GM18909 (cell line): ENCODE measurements at regions not wholly inside any gene's neighbourhood (a gene's known extent, or its start where the extent isn't known, plus 50 kb on each side); places are given as distances from the start of the nearest gene placed in this dataset.
"Not testable (repeated sequence)": the region's sequence is repeated elsewhere in the genome, so short reads cannot be mapped to it uniquely, and the experiment has no call there.

Source experiments
- ATAC-seq: cut with Tn5 transposase; IDR thresholded peaks from one replicate; pipeline ENCODE4 v1.9.1; 2021; ENCODE audit warnings: mild to moderate bottlenecking; ENCODE audit not compliant: unreplicated experiment, poor library complexity

DNA sequence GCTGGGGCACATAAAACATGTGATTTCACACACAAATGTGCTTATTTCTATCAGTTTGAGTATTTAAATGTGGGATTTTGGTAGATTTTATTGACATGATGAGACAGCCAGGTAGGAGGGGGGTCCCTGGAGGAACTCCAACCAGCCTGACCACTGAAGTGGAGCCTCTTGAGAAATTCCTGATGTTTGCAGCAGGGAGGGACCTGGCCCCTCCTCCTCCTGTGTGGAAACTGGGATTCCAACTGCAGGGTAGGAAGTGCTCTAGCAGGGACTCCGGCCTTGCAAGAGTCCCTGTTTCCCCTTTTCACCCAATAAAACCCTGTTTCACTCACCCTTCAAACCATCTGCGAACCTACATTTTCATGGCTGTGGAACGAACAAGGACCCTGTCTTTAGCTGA is 2224.0 kb upstream of the AGA start:
- ATAC-seq = no peak

DNA sequence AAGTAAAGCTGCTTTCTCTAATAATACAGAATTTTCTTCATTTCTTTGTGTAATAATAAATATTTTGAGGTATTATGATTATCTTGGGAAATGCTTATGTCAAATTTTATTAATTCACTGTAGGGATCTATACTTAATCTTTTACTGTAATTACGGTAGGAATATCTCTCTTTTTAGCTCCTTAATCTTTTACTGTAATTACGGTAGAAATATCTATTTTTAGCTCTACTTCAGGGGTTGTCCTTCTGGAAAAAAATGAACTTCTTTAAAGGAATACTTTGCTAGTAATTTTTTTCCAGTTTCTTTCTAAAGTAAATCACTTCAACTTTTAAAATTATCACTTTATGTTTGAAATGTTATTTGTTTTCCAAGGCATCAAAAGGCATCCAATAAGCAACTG is 2229.4 kb upstream of the AGA start:
- ATAC-seq = no peak

GRCh38 chr4:179678093-179678814 is 2236.0 kb upstream of the AGA start:
- no peak for ATAC-seq

DNA sequence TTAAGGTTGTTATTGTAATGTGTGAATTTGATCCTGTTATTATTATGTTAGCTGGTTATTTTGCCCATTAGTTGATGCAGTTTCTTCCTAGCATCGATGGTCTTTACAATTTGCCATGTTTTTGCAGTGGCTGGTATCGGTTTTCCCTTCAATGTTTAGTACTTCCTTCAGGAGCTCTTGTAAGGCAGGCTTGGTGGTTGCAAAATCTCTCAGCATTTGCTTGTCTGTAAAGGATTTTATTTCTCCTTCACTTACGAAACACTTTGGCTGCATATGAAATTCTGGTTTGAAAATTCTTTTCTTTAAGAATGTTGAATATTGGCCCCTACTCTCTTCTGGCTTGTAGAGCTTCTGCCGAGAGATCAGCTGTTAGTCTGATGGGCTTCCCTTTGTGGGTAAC is 2241.4 kb upstream of the AGA start:
- not testable (repeated sequence) for ATAC-seq

DNA sequence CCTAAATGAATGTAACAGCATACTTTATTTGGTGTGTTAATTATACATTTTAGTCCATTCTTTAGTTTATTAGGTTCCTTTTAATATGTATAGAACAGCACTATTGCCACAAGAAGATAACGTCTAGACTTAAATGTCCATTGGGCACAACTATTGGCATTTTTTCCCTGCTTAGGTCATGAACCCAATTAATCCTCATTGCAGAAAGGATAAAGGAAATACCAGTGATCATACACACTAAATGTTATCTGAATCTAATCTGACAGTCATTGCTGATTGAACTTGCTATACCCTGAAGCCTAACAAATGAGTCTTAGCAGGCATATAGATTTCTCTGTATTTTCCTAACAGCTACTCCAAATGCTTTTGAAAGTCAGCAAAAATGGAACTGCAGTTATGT is 2250.0 kb upstream of the AGA start:
- no peak for ATAC-seq

DNA sequence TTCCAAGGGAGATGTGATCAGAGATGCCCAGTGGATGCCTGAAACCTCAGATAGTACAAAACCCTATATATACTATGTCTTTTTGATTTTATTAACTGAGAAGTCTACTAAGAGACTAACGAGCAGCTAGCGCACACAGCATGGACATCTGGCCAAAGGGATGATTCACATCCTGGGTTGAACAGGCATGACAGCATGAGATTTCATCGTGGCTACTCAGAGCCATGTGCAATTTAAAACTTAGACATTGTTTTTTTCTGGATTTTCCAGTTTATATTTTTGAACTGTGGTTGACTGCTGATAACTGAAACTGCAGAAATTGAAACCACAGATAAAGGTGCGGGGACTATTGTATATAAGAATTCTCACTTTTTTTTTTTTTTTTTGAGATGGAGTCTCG is 2252.9 kb upstream of the AGA start:
- ATAC-seq = no peak

DNA sequence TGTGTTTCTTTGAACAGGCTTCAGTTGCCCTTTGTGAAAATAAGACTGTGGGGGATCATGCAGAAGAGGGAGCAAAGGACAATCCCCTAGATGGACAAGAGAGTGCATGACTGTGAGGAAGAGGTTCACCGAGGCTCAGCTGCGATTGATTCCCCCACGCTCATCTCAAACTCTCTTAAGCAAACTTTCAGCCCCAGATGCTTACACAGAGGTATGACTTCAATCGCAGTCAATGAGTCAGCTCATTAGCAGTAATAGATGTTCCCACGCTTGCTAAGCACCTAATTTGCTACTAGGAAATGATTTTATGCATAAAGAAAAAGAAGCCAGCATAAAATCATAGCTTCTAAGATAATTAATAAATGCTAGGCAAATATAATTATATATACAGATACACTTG is 2256.1 kb upstream of the AGA start:
- no peak for ATAC-seq

GRCh38 chr4:179709961-179710624 is 2267.9 kb upstream of the AGA start:
- ATAC-seq = no peak

- ATAC-seq = no peak
These were observed 2277.7 kb upstream of the AGA start for GRCh38 chr4:179719766-179720450.

- not testable (repeated sequence) for ATAC-seq
These were observed 2284.3 kb upstream of the AGA start for GRCh38 chr4:179726491-179726890.

DNA sequence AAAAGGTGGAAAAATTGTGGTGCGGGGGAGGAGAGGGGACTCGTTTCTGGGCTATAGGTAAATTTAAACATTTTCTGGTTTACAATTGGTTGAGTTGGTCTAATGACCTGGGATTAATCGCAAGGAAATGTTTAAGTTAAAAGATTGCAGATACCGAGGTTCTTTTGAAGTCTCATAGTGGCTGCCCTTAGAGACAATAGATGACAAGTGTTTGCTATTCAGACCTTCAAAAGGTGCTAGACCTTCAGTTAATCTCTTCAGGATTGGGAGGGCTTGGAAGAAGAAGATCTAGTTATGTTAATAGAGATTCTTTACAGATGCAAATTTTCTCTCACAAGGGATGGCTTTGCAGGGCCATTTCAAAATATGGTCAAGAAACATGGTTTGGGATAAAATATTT is 2286.1 kb upstream of the AGA start:
- no peak for ATAC-seq

DNA sequence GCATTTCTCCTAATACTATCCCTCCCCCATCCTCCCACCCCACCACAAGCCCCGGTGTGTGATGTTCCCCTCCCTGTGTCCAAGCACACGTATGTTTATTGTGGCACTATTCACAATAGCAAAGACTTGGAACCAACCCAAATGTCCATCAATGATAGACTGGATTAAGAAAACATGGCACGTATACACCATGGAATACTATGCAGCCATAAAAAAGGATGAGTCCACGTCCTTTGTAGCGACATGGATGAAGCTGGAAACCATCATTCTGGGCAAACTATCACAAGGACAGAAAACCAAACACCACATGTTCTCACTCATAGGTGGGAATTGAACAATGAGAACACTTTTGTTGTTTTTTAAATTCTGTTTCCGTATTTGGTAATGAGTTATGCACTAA is 2294.6 kb upstream of the AGA start:
- not testable (repeated sequence) for ATAC-seq

- ATAC-seq = no peak
These were observed 2296.6 kb upstream of the AGA start for GRCh38 chr4:179738822-179739221.

DNA sequence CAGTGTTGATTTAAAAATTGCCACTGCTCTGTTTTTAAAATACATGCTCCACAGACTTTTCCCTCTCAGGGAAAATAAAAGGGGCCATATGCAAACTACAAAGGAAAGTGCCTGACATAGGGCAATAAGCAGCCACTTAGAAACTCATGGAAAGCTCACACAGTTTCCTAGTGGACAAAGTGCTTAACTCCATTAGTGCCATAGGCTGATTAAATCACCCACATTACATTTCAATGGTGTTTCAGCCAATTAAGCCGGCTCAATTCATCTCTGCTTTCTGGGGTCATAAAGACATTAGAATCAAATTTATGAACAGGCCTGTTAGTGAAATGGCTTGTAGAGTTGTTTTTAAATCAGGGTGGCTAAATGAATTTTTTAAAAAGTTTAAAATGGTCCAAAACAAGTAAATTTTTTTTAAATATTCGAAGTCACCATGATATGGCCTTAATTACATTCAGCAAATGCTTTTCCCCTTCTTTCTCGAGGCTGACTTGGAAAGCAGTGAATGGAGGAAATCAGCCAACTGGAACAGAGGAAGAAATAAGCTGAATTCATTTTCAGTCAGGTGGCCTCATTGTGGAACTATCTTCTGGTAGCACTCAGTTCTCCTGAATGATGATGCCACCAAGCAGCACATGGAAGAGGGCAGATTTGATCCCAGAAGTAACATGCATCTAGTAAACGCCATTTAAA is 2305.1 kb upstream of the AGA start:
- no peak for ATAC-seq

- ATAC-seq = no peak
These were observed 2306.6 kb upstream of the AGA start for GRCh38 chr4:179748837-179749236.

- ATAC-seq = no peak
These were observed 2308.1 kb upstream of the AGA start for GRCh38 chr4:179750374-179750773.

DNA sequence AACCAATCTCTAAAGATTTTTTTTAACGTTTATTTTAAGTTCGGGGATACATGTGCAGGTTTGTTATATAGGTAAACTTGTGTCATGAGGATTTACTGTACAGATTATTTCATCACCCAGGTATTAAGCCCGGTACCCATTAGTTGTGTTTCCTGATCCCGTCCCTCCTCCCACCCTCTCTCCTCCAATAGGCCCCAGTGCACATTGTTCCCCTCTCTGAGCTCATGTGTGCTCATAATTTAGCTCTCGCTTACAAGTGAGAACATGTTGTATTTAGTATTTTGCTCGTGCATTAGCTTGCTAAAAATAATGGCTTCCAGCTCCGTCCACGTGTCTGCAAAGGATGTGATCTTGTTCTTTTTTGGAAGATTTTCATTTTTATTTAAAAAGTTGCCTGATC is 2309.4 kb upstream of the AGA start:
- no peak for ATAC-seq

DNA sequence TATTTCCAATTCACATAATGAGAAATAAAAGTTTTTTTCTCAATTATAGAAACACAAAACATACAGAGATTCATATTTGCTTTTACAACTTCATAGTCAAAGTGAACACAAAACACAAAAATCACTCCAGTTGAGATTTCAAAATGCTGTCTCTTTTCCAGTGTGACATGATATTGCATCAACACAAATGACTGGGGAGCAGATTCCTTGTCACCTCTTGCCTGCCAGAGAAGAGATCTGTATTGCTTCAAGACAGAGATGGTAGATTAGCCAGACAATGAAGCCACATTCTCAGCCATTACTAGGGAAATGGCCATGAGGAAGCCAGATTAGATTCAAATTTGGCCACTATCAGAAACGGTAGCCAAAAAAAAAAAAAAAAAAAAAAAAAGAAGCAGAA is 2313.1 kb upstream of the AGA start:
- no peak for ATAC-seq

- ATAC-seq = no peak
These were observed 2315.4 kb upstream of the AGA start for GRCh38 chr4:179757641-179758040.

GRCh38 chr4:179762840-179763239 is 2320.6 kb upstream of the AGA start:
- ATAC-seq = no peak

DNA sequence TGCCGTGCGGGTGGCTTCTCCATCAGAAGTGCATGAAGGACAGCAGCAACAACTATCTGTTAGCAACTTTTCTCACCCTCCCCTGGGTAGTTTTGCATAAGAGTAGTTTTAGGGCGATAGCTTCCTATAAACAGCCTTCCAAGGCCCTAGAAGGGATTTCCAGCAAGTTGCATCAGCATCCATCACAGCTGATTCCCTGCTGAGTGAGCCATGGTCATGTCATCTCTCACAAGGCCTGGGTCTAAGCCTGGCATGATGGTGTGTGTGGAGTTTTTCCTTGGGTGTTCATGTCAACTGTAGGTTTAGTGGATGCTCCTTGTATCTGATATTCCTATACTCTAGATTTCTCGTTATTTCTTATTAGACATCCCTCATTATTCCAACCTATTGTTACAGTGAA is 2324.7 kb upstream of the AGA start:
- ATAC-seq = no peak
